NCI-H82 treated with DMSO at 0.1 percent for 48 hours (cell line): ENCODE measurements at regions not wholly inside any gene's neighbourhood (a gene's known extent, or its start where the extent isn't known, plus 50 kb on each side); places are given as distances from the start of the nearest gene placed in this dataset.
"Not testable (repeated sequence)": the region's sequence is repeated elsewhere in the genome, so short reads cannot be mapped to it uniquely, and the experiment has no call there.

ENCODE experiments used
- DNase-seq: peaks from one replicate; lab custom pipeline; 2025; ENCODE audit not compliant: unreplicated experiment; lab: John Stamatoyannopoulos, UW

DNA sequence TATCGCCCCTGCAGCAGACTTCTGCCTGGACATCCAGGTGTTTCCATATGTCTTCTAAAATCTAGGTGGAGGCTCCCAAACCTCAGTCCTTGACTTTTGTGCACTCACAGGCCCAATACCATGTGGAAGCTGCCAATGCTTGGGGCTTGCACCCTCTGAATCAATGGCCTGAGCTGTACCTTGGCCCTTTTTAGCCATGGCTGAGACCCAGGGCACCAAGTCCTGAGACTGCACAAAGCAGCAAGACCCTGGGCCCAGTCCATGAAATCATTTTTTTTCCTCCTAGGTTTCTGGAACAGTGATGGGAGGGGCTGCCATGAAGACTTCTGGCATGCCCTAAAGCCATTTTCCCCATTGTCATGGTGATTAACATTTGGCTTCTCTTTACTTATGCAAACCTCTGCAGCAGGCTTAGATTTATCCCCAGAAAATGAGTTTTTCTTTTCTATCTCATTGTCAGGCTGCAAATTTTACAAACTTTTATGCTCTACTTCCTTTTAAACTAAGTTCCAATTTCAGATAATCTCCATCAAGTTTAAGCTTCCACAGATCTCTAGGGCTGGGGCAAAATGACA lies 1445.8 kb upstream of the FLRT2 start:
- DNase-seq: no peak

DNA sequence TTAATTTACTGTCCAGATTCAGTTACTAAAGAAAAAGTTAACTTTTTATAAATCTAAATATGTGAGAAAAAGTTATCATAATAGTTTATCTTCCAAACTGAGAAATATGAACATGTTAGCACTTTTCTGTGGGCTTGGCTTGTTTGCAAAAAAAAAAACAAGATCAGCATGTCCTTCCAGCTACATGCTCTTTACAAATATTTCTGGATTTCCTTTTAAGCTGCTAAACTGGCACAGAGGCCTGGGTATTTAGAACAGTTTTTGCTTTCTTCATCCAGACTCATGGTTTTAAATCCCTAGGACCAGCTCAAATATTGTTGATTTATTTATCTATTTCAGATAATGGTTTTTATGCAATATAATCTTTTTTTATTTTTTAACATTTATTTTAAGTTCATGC lies 1444.5 kb upstream of the FLRT2 start:
- no peak for DNase-seq

DNA sequence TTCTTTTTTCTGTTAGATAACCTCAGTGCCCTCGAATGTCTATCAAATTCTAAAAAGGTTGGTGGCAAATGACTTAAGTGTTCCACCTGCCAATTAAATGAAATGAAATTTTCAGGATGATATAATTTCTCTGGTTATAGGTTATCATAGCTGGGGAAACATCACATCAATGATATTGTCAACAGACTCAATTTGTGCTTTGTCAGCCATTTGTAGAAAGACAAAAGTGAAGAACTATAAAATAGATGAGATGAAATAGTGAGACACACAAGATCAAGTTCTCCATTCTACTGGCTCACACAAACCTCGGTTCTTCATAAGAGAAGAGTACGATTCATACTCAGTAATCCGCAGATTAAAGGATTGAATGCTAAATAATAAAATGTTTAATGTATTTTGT lies 1443.2 kb upstream of the FLRT2 start:
- no peak for DNase-seq

DNA sequence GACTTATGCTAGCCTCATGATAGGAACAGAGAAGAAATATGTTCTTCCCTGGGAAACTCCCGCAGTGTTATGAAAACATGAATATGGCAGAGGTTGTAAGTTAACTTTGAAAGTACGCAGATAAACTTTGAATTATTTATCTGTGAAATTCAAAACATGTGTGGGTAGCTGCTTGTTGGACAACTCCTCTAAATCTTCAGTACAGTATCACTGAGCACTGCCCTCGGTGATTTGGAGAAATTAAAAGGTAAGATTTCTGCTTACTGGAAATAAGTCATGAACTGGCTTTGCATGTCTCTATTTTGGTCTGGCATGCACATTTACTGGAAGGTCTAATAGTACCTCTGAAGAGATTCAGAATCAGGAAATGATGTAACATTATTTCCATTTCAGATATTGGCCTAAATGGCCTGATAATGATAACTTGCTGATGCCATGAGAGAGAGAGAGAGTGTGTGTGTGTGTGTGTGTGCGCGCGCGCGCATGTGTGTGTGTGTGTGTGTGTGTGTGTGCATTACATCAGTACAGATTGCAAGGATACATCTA lies 1441.9 kb upstream of the FLRT2 start:
- no peak for DNase-seq

DNA sequence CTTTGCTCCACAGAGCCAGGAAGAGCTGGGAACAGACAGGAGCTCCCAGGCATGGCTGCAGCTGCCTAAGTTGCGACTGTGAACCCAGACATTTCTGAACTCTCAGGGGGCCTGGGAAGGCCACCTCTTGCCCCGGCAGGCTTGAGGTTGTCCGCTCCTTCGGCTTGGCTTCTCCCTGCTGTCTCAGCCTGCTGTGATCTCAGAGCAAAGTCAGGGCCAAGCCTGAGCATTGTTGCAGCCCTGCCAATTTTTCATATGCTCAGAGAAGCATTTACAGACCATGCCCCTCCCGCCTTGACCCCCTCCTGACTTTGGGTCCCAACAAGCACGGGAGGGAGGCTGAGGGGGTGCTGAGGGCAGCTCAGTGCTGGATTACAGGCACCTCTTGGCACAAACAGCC lies 1439.1 kb upstream of the FLRT2 start:
- no peak for DNase-seq

DNA sequence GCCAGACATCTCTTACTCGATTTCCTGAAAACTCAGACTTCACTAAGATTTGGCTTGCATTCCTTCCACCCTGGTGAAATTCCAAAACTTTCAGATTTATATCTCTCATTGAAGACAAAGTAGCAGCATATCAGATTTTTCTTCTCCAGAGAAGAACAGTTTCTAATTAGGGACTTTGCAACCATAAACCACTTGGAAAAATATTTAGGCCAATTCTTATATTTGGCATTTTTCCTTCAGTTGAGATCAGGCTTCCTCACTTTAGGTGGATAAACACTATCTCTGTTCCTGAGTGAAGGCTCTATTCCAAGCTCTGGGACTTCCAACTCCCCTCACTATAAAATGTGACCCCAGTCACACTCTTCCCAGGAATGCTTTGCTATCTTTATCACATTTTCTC lies 1434.3 kb upstream of the FLRT2 start:
- no peak for DNase-seq

DNA sequence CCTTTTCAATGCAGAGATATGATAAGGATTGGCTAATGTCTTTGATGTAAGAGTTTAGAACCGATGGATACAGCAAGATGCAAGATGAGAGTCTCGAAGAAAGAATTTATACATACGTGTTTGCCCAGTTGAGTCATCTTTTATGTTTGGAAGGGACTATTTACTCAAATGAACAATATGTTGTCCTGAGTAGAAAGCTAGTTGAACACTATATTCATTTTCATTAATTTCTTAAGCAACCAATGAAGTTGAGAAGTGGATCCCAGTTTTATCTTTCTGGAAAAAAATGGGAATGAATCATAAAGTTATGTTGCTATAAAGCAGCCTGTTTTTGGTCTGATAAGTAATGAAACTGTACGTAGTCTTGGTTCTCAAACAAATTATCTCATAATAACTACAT lies 1431.7 kb upstream of the FLRT2 start:
- no peak for DNase-seq

DNA sequence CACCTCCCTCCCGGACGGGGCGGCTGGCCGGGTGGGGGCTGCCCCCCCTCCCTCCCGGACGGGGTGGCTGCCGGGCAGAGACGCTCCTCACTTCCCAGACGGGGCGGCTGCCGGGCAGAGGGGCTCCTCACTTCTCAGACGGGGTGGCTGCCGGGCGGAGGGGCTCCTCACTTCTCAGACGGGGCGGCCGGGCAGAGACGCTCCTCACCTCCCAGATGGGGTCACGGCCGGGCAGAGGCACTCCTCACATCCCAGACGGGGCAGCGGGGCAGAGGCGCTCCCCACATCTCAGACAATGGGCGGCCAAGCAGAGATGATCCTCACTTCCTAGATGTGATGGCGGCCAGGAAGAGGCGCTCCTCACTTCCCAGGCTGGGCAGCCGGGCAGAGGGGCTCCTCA lies 1430.4 kb upstream of the FLRT2 start:
- not testable (repeated sequence) for DNase-seq

DNA sequence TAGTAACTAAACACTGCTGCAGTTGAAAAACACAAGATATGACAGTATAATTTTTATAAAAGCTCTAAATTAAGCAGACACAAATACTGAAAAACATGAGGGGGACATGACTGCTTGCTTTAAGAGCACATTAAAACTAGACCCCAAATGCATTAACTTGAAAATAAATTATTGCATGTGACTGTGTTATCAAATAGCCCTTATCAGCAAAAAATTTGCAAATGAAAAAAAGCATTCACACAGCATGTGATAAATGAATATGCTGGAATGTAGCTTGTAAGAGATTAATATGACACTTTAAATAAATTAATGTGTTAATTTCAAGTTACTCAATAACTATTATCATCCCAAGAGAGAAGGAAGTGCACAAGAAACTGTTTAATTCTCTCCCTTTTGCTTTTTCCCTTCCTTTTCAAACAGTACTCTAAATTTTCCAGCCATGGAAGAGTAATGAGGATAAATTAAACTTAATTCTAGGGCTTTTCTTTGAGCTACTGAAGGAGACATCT lies 1422.1 kb upstream of the FLRT2 start:
- no peak for DNase-seq

DNA sequence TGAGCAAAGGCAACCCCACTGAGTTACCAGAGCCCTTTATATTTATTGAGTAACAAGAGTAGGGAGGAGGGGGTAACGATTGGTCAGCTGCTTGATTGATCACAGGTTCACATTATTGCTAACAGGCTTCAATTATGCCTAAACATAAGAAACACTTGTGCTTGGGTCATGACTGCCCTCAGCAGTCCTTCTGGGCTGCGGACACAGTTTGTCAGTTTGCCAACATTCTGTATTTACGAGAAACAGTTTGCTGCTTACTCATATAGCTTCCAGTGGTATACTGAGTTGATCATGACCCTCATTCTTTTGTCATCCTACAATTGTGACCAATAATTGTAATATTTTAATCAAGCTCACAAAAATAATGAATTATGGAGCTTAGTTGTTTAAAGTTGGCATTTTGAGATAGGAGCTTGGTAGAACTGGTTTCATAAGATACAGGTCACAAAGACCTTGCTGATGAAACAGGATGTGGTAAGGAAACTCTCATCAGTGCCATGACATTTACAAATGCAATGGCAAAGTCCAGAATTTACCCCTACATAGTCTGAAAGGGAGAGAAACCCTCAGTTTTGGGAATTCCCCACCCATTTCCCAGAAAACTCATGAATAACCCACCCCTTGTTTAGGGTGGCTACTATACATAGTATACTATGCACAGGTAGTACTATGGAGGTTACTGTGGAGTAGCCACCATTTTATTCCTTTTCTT lies 1421.0 kb upstream of the FLRT2 start:
- no peak for DNase-seq

DNA sequence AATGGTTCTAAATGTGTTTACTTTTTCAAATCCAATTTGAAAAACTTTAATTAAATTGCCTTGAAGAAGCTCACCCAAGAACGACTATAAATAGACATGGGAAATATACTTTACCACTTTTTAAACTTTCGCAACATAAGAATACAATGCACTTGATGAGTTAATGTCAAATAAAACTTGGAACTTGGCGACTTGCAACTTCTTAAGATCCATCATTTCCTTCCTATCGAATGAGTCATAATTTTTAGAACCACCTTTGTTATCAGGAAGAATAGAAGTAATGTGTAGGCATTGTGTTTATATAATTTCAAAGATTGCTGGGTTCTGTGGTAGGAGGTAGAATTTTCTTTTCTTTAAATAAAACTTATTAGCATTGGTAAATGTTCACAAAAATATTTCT lies 1417.4 kb upstream of the FLRT2 start:
- DNase-seq: no peak

DNA sequence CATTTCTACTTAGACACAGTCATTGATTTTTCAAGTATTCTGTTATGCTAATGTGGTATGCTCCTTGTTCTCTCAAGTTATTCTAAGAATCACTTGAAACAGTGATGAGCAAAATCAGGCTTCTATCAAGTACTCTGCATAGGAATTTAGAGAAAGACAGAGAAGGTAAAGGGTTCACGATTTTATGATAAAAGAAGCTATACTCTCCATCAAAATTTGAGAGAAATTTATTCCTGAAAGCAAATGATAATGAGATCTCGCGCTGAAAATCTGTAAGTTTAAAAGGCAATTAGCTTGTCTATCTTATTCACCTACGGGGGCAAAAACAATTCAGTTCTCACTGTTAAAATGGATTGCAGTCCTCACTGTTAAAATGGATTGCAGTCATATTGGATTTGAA lies 1404.3 kb upstream of the FLRT2 start:
- DNase-seq: no peak

DNA sequence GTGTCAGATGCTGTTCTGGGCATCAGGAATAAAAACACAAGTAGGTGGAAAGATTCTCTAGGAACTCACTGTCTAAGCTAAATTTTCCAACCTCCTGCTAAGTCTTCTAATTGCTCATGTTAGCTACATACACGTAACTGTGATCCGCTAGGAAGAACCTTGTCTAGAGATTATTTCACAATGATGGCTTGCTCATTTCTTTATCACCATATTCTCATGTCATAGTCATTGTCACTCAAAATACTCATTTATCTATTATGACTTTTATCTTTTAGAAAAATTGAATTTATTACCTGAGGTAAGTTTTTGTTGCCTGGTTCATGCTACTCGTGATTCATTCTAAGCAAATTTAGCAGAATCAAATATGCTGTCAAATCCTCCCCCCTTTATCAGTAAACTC lies 1402.4 kb upstream of the FLRT2 start:
- DNase-seq: no peak

DNA sequence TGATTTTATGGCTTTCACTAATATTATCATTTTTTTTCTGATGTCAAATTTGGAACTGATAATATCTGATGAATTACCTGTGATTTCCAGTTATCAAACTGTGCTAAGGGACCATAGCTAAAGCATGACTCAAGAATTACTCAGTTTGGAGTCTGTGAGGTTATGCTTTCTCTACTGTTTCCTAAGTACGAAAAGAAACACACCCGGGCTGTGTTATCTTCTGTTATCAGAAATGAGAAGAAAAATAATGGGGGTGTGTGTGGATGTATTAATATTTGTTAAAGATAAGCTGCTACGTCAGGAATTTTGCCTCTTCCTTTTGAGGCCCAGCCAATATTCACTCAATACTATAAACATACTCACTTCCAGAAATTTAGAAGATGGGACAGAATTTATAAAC lies 1401.9 kb upstream of the FLRT2 start:
- no peak for DNase-seq

DNA sequence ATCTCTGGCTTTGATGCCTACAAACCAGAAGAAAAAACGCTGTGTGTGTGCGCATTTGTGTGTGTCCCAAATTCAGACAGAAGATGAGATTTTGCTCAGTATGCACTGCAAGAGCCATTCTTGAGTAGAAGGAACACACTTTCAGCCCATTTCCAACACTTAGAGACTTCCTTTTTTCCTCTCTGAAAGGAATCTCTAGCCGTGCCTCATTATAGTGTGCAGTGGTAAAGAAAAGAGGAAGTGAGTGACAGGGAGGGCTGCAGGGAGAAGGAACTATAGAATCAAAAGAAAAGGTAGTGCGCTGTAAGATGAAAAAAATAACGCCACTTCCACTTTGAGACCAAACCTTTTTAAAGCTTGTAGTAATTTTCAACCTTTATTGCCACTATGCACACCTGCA lies 1400.9 kb upstream of the FLRT2 start:
- no peak for DNase-seq

DNA sequence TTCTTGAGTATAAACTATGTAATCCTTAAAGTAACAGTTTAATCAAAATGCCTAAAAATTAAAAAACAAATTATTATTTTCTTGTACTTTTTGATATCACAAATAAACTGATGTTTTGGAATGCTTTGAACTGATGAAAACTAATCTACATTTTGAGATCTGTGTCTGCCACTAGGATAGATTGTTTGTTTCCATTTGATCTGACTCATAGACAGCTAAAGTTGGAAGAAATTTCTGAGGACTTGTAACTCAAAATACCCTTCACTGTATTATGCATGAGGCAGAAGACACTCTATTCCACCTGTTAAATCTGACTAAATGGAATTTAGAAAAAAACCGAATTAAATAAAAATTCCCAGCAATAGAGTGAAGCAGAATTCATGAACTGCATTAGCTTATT lies 1400.0 kb upstream of the FLRT2 start:
- no peak for DNase-seq

DNA sequence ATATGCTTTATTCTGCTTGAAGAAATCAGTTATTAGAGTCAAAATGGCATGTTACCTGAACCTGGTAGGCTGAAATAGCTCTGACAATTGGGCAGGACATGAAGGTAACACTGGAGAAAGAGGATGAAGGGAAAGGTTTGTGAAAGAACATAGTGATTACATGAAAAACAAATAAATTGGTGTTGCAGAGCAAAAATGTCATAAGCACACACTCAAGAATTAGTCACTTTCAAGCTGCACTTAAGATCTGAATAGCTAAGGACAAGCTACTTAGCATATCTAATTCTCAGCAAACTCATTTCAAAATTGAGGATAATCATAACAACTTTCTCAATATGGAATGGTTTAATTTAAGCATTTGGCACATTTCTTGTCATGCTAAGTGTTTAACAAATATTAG lies 1398.0 kb upstream of the FLRT2 start:
- no peak for DNase-seq

DNA sequence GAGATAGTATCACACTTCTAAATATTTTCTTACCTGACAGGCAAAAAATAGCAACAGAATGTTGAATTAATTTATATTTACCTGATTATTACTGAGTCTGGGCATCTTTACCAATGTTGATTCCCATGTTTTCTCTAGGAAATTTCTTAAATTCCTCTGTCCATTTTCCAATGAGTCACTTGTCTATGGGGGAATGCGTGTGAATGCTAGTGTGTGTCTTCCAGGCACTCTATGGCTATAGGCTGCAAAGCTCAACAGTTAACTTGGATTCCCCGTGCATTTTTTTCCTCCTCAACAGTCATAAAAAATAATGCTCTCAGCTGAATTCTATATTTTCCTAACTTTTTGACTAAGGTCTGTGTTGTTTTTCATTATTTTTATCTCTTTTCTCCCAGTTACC lies 1385.8 kb upstream of the FLRT2 start:
- DNase-seq: no peak

DNA sequence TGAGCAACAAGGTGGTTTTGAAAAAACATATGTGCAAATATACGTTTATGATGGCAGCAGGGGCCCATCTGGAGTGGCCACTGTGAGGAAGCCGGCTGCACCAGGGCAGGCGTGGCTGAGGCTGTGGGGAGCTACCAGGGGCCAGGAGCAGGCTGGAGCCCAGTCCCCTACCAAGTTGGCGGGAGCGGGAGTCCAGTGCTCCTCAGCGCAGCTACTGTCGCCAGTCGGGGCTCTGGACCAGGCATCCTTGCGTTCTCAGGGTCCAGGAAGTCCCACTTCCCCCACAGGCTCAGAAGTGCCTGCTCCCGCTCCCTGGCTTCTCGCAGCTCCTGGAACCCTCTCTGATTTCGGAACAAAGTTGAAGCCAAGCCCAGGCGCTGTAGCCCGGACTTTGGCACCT lies 1377.5 kb upstream of the FLRT2 start:
- DNase-seq: no peak

DNA sequence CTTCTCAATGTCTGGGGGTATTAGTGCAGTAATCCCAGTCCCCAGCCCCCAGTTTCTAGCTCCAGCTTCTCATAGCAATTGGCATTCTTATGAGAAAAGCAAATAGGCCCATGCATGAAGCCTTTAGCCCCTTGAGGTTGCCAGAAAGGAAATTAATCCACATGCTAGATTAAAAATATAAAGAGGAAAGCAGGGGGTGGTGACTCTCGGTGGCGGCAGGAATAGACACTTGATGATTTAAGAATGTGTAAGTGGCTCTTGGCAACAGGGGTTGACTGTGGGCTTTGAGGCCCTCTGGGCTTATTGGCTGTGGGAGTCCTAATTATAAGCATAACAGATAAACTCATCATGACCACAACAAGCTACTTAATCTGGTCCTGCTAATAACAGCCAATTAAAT lies 1367.3 kb upstream of the FLRT2 start:
- peak; percentile 61 for DNase-seq

DNA sequence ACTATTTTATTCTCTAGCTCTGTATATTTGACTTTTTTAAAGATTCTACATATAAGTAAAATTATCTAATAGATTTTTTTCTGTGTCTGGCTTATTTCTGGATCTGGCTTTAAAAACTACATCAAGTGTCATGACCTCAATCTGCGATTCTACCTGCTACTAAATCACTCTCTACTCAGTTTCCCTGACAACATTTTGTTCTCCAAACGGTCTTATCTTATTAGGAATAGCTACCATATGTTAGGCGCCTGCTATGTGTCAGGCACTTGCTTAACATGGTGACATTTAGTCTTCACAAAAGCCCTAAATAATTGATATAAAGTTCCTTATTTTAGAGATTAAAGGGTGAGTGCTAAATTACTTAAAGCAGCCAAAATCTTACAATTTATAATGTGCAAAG lies 1362.9 kb upstream of the FLRT2 start:
- DNase-seq: peak; percentile 88

DNA sequence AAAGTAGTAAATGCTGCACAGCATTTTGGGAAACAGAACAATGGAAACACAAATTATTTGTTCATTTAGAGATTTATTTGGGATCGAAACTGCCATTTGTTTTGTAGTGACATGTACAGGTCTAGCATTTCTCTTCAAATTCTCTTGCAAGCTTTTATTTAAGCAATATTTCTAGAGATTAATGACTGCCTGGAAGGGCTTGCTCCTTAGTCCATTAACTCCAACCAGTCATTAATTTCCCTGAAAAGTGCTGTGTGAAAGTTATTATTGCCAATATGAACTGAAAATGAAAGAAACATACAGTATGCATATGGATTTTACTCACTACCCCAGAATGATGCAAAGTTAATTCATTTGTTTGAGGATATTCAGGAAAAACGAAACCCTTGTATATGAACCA lies 1349.6 kb upstream of the FLRT2 start:
- no peak for DNase-seq

DNA sequence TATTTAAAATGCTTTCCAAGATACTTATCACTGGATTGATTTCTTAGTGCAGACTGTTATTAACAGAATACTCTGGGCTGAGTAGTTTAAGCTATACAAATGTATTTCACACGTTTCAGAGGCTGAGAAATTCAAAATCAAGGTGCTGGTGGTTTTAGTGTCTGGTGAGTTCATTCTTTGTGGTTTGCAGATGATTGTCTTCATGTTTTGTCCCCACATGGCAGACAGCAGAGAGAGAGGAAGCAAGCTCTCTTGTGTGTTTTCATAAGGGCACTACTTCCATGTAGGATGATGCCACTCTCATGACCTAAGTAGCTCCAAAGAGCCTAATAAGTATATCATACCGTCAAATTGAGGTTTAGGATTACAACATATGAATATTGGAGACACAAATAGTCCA lies 1348.9 kb upstream of the FLRT2 start:
- no peak for DNase-seq
